H1 (cell line): ENCODE measurements at regions not wholly inside any gene's neighbourhood (a gene's known extent, or its start where the extent isn't known, plus 50 kb on each side); places are given as distances from the start of the nearest gene placed in this dataset.

ENCODE experiments used
- CTCF ChIP-seq, 3 experiments: IDR thresholded peaks; 1 replicate in 2 of 3; 2 replicates in 1 of 3; pipeline versions ENCODE4 v1.5.1 to v1.6.1; 2011; ENCODE audit warnings: low read length in 3 of 3, mild to moderate bottlenecking in 3 of 3, inconsistent platforms in 2 of 3, low read depth in 1 of 3, moderate library complexity in 1 of 3; ENCODE audit not compliant: insufficient read depth in 1 of 3; ENCODE audit errors: control extremely low read depth in 1 of 3
- EGR1 ChIP-seq: IDR thresholded peaks from 2 replicates; pipeline ENCODE4 v1.6.1; 2011; ENCODE audit warnings: low read depth, low read length, borderline replicate concordance
- EP300 ChIP-seq, 2 experiments: IDR thresholded peaks; 1 replicate in 1 of 2; 2 replicates in 1 of 2; pipeline ENCODE4 v1.6.1; 2011 to 2012; ENCODE audit warnings: low read depth in 2 of 2, low read length in 2 of 2, mild to moderate bottlenecking in 2 of 2, borderline replicate concordance in 1 of 2, inconsistent platforms in 1 of 2, moderate library complexity in 1 of 2
- EZH2 ChIP-seq: fragments of 200-600 bp; sonication (generic); IDR thresholded peaks from 2 replicates; pipeline ENCODE4 v1.7.1; 2012; ENCODE audit warnings: low read depth, mild to moderate bottlenecking, moderate library complexity, low read length, inconsistent platforms; ENCODE audit not compliant: severe bottlenecking
- JUN ChIP-seq: IDR thresholded peaks from 2 replicates; pipeline ENCODE4 v1.6.1; 2011; ENCODE audit warnings: low read depth, mild to moderate bottlenecking, improper control_type of control experiment, low read length
- JUND ChIP-seq: IDR thresholded peaks from 2 replicates; pipeline ENCODE4 v1.6.1; 2011; ENCODE audit warnings: mild to moderate bottlenecking, improper control_type of control experiment, low read length
- POLR2A ChIP-seq, 2 experiments: IDR thresholded peaks; 1 replicate in 1 of 2; 2 replicates in 1 of 2; pipeline ENCODE4 v1.6.1; 2011; ENCODE audit warnings: low read depth in 2 of 2, low read length in 2 of 2, mild to moderate bottlenecking in 2 of 2; ENCODE audit errors: control extremely low read depth in 1 of 2
- SP1 ChIP-seq: IDR thresholded peaks from 2 replicates; pipeline ENCODE4 v1.6.1; 2011; ENCODE audit warnings: low read depth, low read length

DNA sequence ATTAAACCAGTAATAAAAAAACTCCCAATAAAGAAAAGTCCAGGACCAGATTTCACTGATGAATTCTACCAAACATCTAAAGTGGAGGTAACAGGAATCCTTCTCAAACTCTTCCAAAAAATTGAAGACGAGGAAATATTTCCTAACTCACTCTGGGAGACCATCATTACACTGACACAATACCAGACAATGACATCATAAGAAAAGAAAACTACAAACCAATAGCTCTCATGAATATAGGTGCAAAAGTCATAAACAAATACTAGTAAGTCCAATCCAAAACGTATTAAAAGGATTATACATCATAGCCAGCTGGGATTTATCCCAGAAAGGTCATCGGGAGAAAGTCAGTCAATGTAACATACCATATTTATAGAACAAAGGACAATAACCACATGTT lies 94.0 kb upstream of the RAB18 start:
- TF ChIP-seq JUN, result no peak
- TF ChIP-seq EP300 (IDR thresholded peaks at IDR 0.05; ENCODE audit: borderline replicate concordance in 1 of 2, low read depth in 2 of 2, low read length in 2 of 2), result no peak
- TF ChIP-seq POLR2A (IDR thresholded peaks at IDR 0.05; ENCODE audit: control extremely low read depth in 1 of 2, low read depth in 2 of 2, low read length in 2 of 2), result no peak
- no peak for TF ChIP-seq CTCF (IDR thresholded peaks at IDR 0.05; ENCODE audit: control extremely low read depth in 1 of 3, insufficient read depth in 1 of 3, low read depth in 1 of 3, low read length in 3 of 3)
- no peak for TF ChIP-seq SP1
- TF ChIP-seq JUND, result no peak
- TF ChIP-seq EZH2, result no peak
- TF ChIP-seq EGR1, result no peak
